ENCODE measurements at regions not wholly inside any gene's neighbourhood (a gene's known extent, or its start where the extent isn't known, plus 50 kb on each side); places are given as distances from the start of the nearest gene placed in this dataset.

DNA sequence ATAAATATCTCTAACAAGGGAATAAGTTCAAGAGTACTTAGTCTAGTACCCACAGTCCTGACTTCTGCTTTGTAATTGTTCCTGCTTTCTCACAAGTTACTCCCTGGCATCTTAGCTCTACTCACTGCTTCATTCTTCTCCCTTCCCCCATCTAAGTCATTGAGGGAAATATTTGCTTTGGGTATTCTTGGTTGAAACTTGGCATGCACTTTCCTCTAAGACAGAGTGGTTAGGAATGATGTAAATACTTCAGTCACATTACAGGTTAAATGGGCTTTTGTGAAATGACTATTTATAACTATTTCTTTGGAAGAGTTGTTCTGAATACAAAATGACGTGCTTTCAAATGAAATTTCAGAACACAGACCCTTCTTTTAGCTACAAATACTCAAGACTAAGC lies 67.7 kb upstream of the PLEKHG1 start:
- H3K4me2 ChIP-seq, result no peak overlapping the region
- no peak for DNase-seq
- H2AFZ ChIP-seq (ENCODE audit: low read depth), result no peak overlapping the region
- H3F3A ChIP-seq (replicated peaks; ENCODE audit: insufficient read depth), result no peaks in the 10 kb centered on the region
- no peaks in the 10 kb centered on the region for H3K79me2 ChIP-seq (ENCODE audit: insufficient read depth)
- ChIA-PET CTCF (interaction anchor here (0.6 kb wide), 1 partner anchor 19 kb away, joined by 3 read pairs; no protein-coding TSS in a partner anchor), POLR2A (no interaction called here)
- no peaks in the 10 kb centered on the region for H3K9me2 ChIP-seq
- no peaks in the 10 kb centered on the region; the same call in 1 of the 2 replicates for H3K27me3 ChIP-seq (ENCODE audit: insufficient read depth)
- H3K9me3 ChIP-seq, result no peaks in the 10 kb centered on the region
- no peak for TF ChIP-seq FOXJ3 (CRISPR knock-in tag; IDR thresholded peaks at IDR 0.05)
- TF ChIP-seq, protein P1, sequence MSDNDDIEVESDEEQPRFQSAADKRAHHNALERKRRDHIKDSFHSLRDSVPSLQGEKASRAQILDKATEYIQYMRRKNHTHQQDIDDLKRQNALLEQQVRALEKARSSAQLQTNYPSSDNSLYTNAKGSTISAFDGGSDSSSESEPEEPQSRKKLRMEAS (IDR thresholded peaks at IDR 0.05; ENCODE audit: low read depth), result no peak
- TF ChIP-seq, protein P2, sequence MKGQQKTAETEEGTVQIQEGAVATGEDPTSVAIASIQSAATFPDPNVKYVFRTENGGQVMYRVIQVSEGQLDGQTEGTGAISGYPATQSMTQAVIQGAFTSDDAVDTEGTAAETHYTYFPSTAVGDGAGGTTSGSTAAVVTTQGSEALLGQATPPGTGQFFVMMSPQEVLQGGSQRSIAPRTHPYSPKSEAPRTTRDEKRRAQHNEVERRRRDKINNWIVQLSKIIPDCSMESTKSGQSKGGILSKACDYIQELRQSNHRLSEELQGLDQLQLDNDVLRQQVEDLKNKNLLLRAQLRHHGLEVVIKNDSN (IDR thresholded peaks at IDR 0.05; ENCODE audit: borderline replicate concordance, low read depth), result no peak
- no peak for TF ChIP-seq TEAD4 (IDR thresholded peaks at IDR 0.05; ENCODE audit: borderline replicate concordance, insufficient read depth)
- no peak for TF ChIP-seq FOXM1 (IDR thresholded peaks at IDR 0.05; ENCODE audit: low read depth)
- TF ChIP-seq, protein P3, sequence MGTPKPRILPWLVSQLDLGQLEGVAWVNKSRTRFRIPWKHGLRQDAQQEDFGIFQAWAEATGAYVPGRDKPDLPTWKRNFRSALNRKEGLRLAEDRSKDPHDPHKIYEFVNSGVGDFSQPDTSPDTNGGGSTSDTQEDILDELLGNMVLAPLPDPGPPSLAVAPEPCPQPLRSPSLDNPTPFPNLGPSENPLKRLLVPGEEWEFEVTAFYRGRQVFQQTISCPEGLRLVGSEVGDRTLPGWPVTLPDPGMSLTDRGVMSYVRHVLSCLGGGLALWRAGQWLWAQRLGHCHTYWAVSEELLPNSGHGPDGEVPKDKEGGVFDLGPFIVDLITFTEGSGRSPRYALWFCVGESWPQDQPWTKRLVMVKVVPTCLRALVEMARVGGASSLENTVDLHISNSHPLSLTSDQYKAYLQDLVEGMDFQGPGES (IDR thresholded peaks at IDR 0.05; ENCODE audit: low read depth, low read length), result no peak
- TF ChIP-seq RAD21 (IDR thresholded peaks at IDR 0.05; ENCODE audit: low read length), result no peak
- TF ChIP-seq RXRA (IDR thresholded peaks at IDR 0.05; ENCODE audit: borderline replicate concordance, low read depth), result no peak
- no peak for TF ChIP-seq ELF1 (IDR thresholded peaks at IDR 0.05)
- TF ChIP-seq JUND (IDR thresholded peaks at IDR 0.05), result no peak
- TF ChIP-seq, protein P4, sequence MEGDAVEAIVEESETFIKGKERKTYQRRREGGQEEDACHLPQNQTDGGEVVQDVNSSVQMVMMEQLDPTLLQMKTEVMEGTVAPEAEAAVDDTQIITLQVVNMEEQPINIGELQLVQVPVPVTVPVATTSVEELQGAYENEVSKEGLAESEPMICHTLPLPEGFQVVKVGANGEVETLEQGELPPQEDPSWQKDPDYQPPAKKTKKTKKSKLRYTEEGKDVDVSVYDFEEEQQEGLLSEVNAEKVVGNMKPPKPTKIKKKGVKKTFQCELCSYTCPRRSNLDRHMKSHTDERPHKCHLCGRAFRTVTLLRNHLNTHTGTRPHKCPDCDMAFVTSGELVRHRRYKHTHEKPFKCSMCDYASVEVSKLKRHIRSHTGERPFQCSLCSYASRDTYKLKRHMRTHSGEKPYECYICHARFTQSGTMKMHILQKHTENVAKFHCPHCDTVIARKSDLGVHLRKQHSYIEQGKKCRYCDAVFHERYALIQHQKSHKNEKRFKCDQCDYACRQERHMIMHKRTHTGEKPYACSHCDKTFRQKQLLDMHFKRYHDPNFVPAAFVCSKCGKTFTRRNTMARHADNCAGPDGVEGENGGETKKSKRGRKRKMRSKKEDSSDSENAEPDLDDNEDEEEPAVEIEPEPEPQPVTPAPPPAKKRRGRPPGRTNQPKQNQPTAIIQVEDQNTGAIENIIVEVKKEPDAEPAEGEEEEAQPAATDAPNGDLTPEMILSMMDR (IDR thresholded peaks at IDR 0.05), result no peak
- TF ChIP-seq EP300 (IDR thresholded peaks at IDR 0.05; ENCODE audit: borderline replicate concordance in 1 of 2, low read depth in 1 of 2, low read length in 1 of 2), result no peak
- H3K36me3 ChIP-seq (replicated peaks in 1 of 2; ENCODE audit: control insufficient read depth in 1 of 2, insufficient read depth in 2 of 2, low read length in 1 of 2), result no peaks in the 10 kb centered on the region
- WGBS (ENCODE audit: low lambda C conversion rate), result 0% methylated on average over 1 of the region's 1 CpG
- H3K4me1 ChIP-seq (ENCODE audit: control insufficient read depth in 1 of 2, insufficient read depth in 2 of 2, low read depth in 1 of 2, low read length in 1 of 2), result no peaks in the 10 kb centered on the region
- no peak overlapping the region for H3K27ac ChIP-seq (ENCODE audit: low read depth in 2 of 2, low read length in 1 of 2)
- no peaks in the 10 kb centered on the region for H4K20me1 ChIP-seq (ENCODE audit: insufficient read depth)
- H3K9ac ChIP-seq, result no peak overlapping the region
- no peak overlapping the region for H3K4me3 ChIP-seq (ENCODE audit: low read depth in 2 of 2, low read length in 1 of 2)

DNA sequence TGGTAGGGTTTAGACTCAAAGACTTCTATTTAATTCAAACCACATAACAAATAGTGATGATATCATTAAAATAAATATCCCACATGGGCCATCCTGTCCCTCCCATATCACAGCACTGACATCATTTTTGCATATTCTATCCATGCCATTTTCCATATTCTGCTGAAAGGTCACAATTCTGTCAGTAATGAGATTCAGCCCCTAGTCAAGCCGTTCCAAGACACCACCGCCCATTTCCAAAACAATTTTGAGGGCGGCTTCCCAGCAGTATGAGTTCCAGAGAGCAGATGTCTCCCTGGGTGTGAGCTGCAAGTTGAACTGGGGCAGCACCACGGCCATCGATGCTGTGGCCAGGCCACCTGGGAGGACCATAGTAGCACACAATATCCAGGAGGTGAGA lies 65.1 kb upstream of the PLEKHG1 start:
- Histone ChIP-seq H3K4me1 (ENCODE audit: control insufficient read depth in 1 of 2, insufficient read depth in 2 of 2, low read depth in 1 of 2, low read length in 1 of 2) (no peaks in the 10 kb centered on the region), H3K4me3 (ENCODE audit: low read depth in 2 of 2, low read length in 1 of 2) (no peak overlapping the region), H3K36me3 (replicated peaks in 1 of 2; ENCODE audit: control insufficient read depth in 1 of 2, insufficient read depth in 2 of 2, low read length in 1 of 2) (no peaks in the 10 kb centered on the region), H3K27ac (ENCODE audit: low read depth in 2 of 2, low read length in 1 of 2) (no peak overlapping the region), H4K20me1 (ENCODE audit: insufficient read depth) (no peaks in the 10 kb centered on the region), H3K79me2 (ENCODE audit: insufficient read depth) (no peaks in the 10 kb centered on the region), H3K4me2 (no peak overlapping the region), H3K27me3 (ENCODE audit: insufficient read depth) (no peaks in the 10 kb centered on the region; the same call in 1 of the 2 replicates), H3K9ac (no peak overlapping the region), H3F3A (replicated peaks; ENCODE audit: insufficient read depth) (no peaks in the 10 kb centered on the region), H2AFZ (ENCODE audit: low read depth) (no peak overlapping the region), H3K9me3 (no peaks in the 10 kb centered on the region), H3K9me2 (no peaks in the 10 kb centered on the region)
- CTCF ChIA-PET, result interaction anchor here (0.6 kb wide), 1 partner anchor 148 kb away, joined by 3 read pairs; no protein-coding TSS in a partner anchor
- no peak for DNase-seq
- WGBS (ENCODE audit: low lambda C conversion rate), result 7% methylated on average over 5 of the region's 5 CpGs
- POLR2A ChIA-PET, result no interaction called here
- TF ChIP-seq, protein P5, sequence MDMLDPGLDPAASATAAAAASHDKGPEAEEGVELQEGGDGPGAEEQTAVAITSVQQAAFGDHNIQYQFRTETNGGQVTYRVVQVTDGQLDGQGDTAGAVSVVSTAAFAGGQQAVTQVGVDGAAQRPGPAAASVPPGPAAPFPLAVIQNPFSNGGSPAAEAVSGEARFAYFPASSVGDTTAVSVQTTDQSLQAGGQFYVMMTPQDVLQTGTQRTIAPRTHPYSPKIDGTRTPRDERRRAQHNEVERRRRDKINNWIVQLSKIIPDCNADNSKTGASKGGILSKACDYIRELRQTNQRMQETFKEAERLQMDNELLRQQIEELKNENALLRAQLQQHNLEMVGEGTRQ (IDR thresholded peaks at IDR 0.05; ENCODE audit: borderline replicate concordance, low read depth, low read length), result no peak
- TF ChIP-seq GATA2 (CRISPR knock-in tag; IDR thresholded peaks at IDR 0.05), result no peak
- TF ChIP-seq, protein P6, sequence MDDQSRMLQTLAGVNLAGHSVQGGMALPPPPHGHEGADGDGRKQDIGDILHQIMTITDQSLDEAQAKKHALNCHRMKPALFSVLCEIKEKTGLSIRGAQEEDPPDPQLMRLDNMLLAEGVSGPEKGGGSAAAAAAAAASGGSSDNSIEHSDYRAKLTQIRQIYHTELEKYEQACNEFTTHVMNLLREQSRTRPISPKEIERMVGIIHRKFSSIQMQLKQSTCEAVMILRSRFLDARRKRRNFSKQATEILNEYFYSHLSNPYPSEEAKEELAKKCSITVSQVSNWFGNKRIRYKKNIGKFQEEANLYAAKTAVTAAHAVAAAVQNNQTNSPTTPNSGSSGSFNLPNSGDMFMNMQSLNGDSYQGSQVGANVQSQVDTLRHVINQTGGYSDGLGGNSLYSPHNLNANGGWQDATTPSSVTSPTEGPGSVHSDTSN (IDR thresholded peaks at IDR 0.05), result no peak
- TF ChIP-seq, protein P7, sequence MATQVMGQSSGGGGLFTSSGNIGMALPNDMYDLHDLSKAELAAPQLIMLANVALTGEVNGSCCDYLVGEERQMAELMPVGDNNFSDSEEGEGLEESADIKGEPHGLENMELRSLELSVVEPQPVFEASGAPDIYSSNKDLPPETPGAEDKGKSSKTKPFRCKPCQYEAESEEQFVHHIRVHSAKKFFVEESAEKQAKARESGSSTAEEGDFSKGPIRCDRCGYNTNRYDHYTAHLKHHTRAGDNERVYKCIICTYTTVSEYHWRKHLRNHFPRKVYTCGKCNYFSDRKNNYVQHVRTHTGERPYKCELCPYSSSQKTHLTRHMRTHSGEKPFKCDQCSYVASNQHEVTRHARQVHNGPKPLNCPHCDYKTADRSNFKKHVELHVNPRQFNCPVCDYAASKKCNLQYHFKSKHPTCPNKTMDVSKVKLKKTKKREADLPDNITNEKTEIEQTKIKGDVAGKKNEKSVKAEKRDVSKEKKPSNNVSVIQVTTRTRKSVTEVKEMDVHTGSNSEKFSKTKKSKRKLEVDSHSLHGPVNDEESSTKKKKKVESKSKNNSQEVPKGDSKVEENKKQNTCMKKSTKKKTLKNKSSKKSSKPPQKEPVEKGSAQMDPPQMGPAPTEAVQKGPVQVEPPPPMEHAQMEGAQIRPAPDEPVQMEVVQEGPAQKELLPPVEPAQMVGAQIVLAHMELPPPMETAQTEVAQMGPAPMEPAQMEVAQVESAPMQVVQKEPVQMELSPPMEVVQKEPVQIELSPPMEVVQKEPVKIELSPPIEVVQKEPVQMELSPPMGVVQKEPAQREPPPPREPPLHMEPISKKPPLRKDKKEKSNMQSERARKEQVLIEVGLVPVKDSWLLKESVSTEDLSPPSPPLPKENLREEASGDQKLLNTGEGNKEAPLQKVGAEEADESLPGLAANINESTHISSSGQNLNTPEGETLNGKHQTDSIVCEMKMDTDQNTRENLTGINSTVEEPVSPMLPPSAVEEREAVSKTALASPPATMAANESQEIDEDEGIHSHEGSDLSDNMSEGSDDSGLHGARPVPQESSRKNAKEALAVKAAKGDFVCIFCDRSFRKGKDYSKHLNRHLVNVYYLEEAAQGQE (IDR thresholded peaks at IDR 0.05; ENCODE audit: low read depth, low read length), result no peak
- TF ChIP-seq JUND (IDR thresholded peaks at IDR 0.05), result no peak
- no peak for TF ChIP-seq GABPA (IDR thresholded peaks at IDR 0.05; ENCODE audit: low read depth)
- no peak for TF ChIP-seq YY1 (IDR thresholded peaks at IDR 0.05; ENCODE audit: low read depth)
- no peak for TF ChIP-seq RXRA (IDR thresholded peaks at IDR 0.05; ENCODE audit: borderline replicate concordance, low read depth)
- TF ChIP-seq MXI1 (IDR thresholded peaks at IDR 0.05; ENCODE audit: low read depth, low read length), result no peak
- TF ChIP-seq FOXM1 (IDR thresholded peaks at IDR 0.05; ENCODE audit: low read depth), result no peak
- TF ChIP-seq RAD21 (IDR thresholded peaks at IDR 0.05; ENCODE audit: low read length), result no peak

Measured in SK-N-SH (cell line).